NCI-H146 (cell line): ENCODE measurements at regions not wholly inside any gene's neighbourhood (a gene's known extent, or its start where the extent isn't known, plus 50 kb on each side); places are given as distances from the start of the nearest gene placed in this dataset.
"Not testable (repeated sequence)": the region's sequence is repeated elsewhere in the genome, so short reads cannot be mapped to it uniquely, and the experiment has no call there.

ENCODE experiments used
- DNase-seq: peaks from one replicate; lab custom pipeline; 2025; lab: John Stamatoyannopoulos, UW

GRCh38 chr10:53534428-53534827 lies 761.8 kb upstream of the MBL2 start:
- no peak for DNase-seq

- no peak for DNase-seq
These were observed 756.4 kb upstream of the MBL2 start for GRCh38 chr10:53528974-53529373.

GRCh38 chr10:53521046-53521445 lies 748.5 kb upstream of the MBL2 start:
- DNase-seq: no peak

GRCh38 chr10:53508197-53508596 lies 735.6 kb upstream of the MBL2 start:
- DNase-seq: no peak

- DNase-seq: not testable (repeated sequence)
These were observed 731.9 kb upstream of the MBL2 start for GRCh38 chr10:53504492-53504891.

- peak; percentile 32 for DNase-seq
These were observed 719.2 kb upstream of the MBL2 start for GRCh38 chr10:53491774-53492173.

- DNase-seq: no peak
These were observed 718.0 kb upstream of the MBL2 start for GRCh38 chr10:53490553-53490952.

GRCh38 chr10:53489335-53490182 lies 717.0 kb upstream of the MBL2 start:
- no peak for DNase-seq

- DNase-seq: no peak
These were observed 714.7 kb upstream of the MBL2 start for GRCh38 chr10:53487019-53487983.

GRCh38 chr10:53485422-53485821 lies 712.8 kb upstream of the MBL2 start:
- DNase-seq: not testable (repeated sequence)

GRCh38 chr10:53479365-53479764 lies 706.8 kb upstream of the MBL2 start:
- no peak for DNase-seq

GRCh38 chr10:53477313-53477675 lies 704.7 kb upstream of the MBL2 start:
- no peak for DNase-seq

- DNase-seq: no peak
These were observed 704.2 kb upstream of the MBL2 start for GRCh38 chr10:53476650-53477312.

- DNase-seq: peak; percentile 64
These were observed 696.8 kb upstream of the MBL2 start for GRCh38 chr10:53469383-53469782.

- DNase-seq: peak; percentile 82
These were observed 691.0 kb upstream of the MBL2 start for GRCh38 chr10:53463539-53463938.

- peak; percentile 1 for DNase-seq
These were observed 685.4 kb upstream of the MBL2 start for GRCh38 chr10:53458007-53458406.

- DNase-seq: no peak
These were observed 680.6 kb upstream of the MBL2 start for GRCh38 chr10:53453196-53453595.

GRCh38 chr10:53447576-53447975 lies 675.0 kb upstream of the MBL2 start:
- no peak for DNase-seq

GRCh38 chr10:53441843-53442242 lies 669.3 kb upstream of the MBL2 start:
- no peak for DNase-seq

GRCh38 chr10:53440601-53441000 lies 668.0 kb upstream of the MBL2 start:
- DNase-seq: no peak

GRCh38 chr10:53439075-53439474 lies 666.5 kb upstream of the MBL2 start:
- not testable (repeated sequence) for DNase-seq

- DNase-seq: no peak
These were observed 661.8 kb upstream of the MBL2 start for GRCh38 chr10:53434413-53434812.
